Activated CD8-positive, alpha-beta memory T cell treated with anti-CD3 and anti-CD28 coated beads for 4 hours (primary cell): ENCODE measurements at regions not wholly inside any gene's neighbourhood (a gene's known extent, or its start where the extent isn't known, plus 50 kb on each side); places are given as distances from the start of the nearest gene placed in this dataset.
"Not testable (repeated sequence)": the region's sequence is repeated elsewhere in the genome, so short reads cannot be mapped to it uniquely, and the experiment has no call there.

ENCODE experiments used
- DNase-seq, 2 donors: peaks; one replicate each; pipeline ENCODE4 v3.0.0-alpha.2; 2020; ENCODE audit warnings: low read depth in 2 of 2

- no peak for DNase-seq
Observed at GRCh38 chr14:71328183-71328582, 420.9 kb downstream of the PCNX1 start.

GRCh38 chr14:71328954-71329353 is 421.7 kb downstream of the PCNX1 start:
- no peak for DNase-seq

- no peak for DNase-seq
Observed at GRCh38 chr14:71331403-71331802, 424.1 kb downstream of the PCNX1 start.

- DNase-seq: no peak
Observed at GRCh38 chr14:71332476-71332875, 425.2 kb downstream of the PCNX1 start.

GRCh38 chr14:71333705-71334104 is 426.4 kb downstream of the PCNX1 start:
- no peak for DNase-seq

GRCh38 chr14:71336489-71337192 is 429.4 kb downstream of the PCNX1 start:
- DNase-seq: no peak

- DNase-seq: no peak
Observed at GRCh38 chr14:71338153-71338552, 430.9 kb downstream of the PCNX1 start.

- no peak for DNase-seq
Observed at GRCh38 chr14:71339650-71340415, 432.6 kb downstream of the PCNX1 start.

GRCh38 chr14:71341156-71341555 is 433.9 kb downstream of the PCNX1 start:
- DNase-seq: no peak

- no peak for DNase-seq
Observed at GRCh38 chr14:71343724-71344123, 436.5 kb downstream of the PCNX1 start.

- no peak for DNase-seq
Observed at GRCh38 chr14:71344506-71344905, 437.2 kb downstream of the PCNX1 start.

GRCh38 chr14:71346685-71347084 is 439.4 kb downstream of the PCNX1 start:
- DNase-seq: no peak

- no peak for DNase-seq
Observed at GRCh38 chr14:71348394-71348793, 441.1 kb downstream of the PCNX1 start.

- DNase-seq: no peak
Observed at GRCh38 chr14:71348817-71349216, 441.6 kb downstream of the PCNX1 start.

- DNase-seq: no peak
Observed at GRCh38 chr14:71354142-71354541, 446.9 kb downstream of the PCNX1 start.

- no peak for DNase-seq
Observed at GRCh38 chr14:71354801-71355200, 447.5 kb downstream of the PCNX1 start.

- no peak for DNase-seq
Observed at GRCh38 chr14:71355324-71356201, 448.3 kb downstream of the PCNX1 start.

GRCh38 chr14:71358209-71358931 is 451.1 kb downstream of the PCNX1 start:
- DNase-seq: no peak

- DNase-seq: not testable (repeated sequence)
Observed at GRCh38 chr14:71358932-71359421, 451.7 kb downstream of the PCNX1 start.

GRCh38 chr14:71359823-71360222 is 452.6 kb downstream of the PCNX1 start:
- no peak for DNase-seq

GRCh38 chr14:71361336-71361735 is 454.1 kb downstream of the PCNX1 start:
- DNase-seq: no peak
